ENCODE measurements at regions not wholly inside any gene's neighbourhood (a gene's known extent, or its start where the extent isn't known, plus 50 kb on each side); places are given as distances from the start of the nearest gene placed in this dataset.

GRCh38 chr12:27187697-27188096 is 56.4 kb upstream of the STK38L start:
- DNase-seq (ENCODE audit: low spot score): no peak
- Mint-ChIP-seq H3K4me3 (ENCODE audit: unreplicated experiment) (no peak overlapping the region), H3K27me3 (ENCODE audit: unreplicated experiment) (peaks cover 6% of the 10 kb centered on the region), H3K9me3 (ENCODE audit: unreplicated experiment) (no peaks in the 10 kb centered on the region), H3K4me1 (ENCODE audit: unreplicated experiment) (peaks cover 7% of the 10 kb centered on the region), H3K27ac (ENCODE audit: unreplicated experiment) (no peak overlapping the region), H3K36me3 (ENCODE audit: low read depth, unreplicated experiment) (no peaks in the 10 kb centered on the region)
- no peak for TF ChIP-seq CTCF (IDR thresholded peaks at IDR 0.05; ENCODE audit: unreplicated experiment)

- H3K9me3 Mint-ChIP-seq (ENCODE audit: unreplicated experiment): no peaks in the 10 kb centered on the region
- peaks cover 10% of the 10 kb centered on the region for H3K4me1 Mint-ChIP-seq (ENCODE audit: unreplicated experiment)
- peaks cover 6% of the 10 kb centered on the region for H3K27me3 Mint-ChIP-seq (ENCODE audit: unreplicated experiment)
- no peak overlapping the region for H3K27ac Mint-ChIP-seq (ENCODE audit: unreplicated experiment)
- no peak for DNase-seq (ENCODE audit: low spot score)
- no peak for TF ChIP-seq CTCF (IDR thresholded peaks at IDR 0.05; ENCODE audit: unreplicated experiment)
- no peak overlapping the region for H3K4me3 Mint-ChIP-seq (ENCODE audit: unreplicated experiment)
- no peaks in the 10 kb centered on the region for H3K36me3 Mint-ChIP-seq (ENCODE audit: low read depth, unreplicated experiment)
Observed at GRCh38 chr12:27190761-27191160, 53.3 kb upstream of the STK38L start.

GRCh38 chr12:27191531-27191930 is 52.6 kb upstream of the STK38L start:
- no peaks in the 10 kb centered on the region for H3K9me3 Mint-ChIP-seq (ENCODE audit: unreplicated experiment)
- DNase-seq (ENCODE audit: low spot score): no peak
- no peaks in the 10 kb centered on the region for H3K36me3 Mint-ChIP-seq (ENCODE audit: low read depth, unreplicated experiment)
- H3K27ac Mint-ChIP-seq (ENCODE audit: unreplicated experiment): no peak overlapping the region
- H3K27me3 Mint-ChIP-seq (ENCODE audit: unreplicated experiment): peaks cover 6% of the 10 kb centered on the region
- TF ChIP-seq CTCF (IDR thresholded peaks at IDR 0.05; ENCODE audit: unreplicated experiment): no peak
- H3K4me1 Mint-ChIP-seq (ENCODE audit: unreplicated experiment): peaks cover 10% of the 10 kb centered on the region
- no peak overlapping the region for H3K4me3 Mint-ChIP-seq (ENCODE audit: unreplicated experiment)

- no peak for TF ChIP-seq CTCF (IDR thresholded peaks at IDR 0.05; ENCODE audit: unreplicated experiment)
- Mint-ChIP-seq H3K4me1 (ENCODE audit: unreplicated experiment) (peaks cover 10% of the 10 kb centered on the region), H3K9me3 (ENCODE audit: unreplicated experiment) (no peaks in the 10 kb centered on the region), H3K27me3 (ENCODE audit: unreplicated experiment) (peaks cover 6% of the 10 kb centered on the region), H3K4me3 (ENCODE audit: unreplicated experiment) (no peak overlapping the region), H3K27ac (ENCODE audit: unreplicated experiment) (no peak overlapping the region), H3K36me3 (ENCODE audit: low read depth, unreplicated experiment) (no peaks in the 10 kb centered on the region)
- DNase-seq (ENCODE audit: low spot score): no peak
Observed at GRCh38 chr12:27192118-27192802, 51.8 kb upstream of the STK38L start.

- H3K4me1 Mint-ChIP-seq (ENCODE audit: unreplicated experiment): peaks cover 10% of the 10 kb centered on the region
- H3K27me3 Mint-ChIP-seq (ENCODE audit: unreplicated experiment): peaks cover 6% of the 10 kb centered on the region
Observed at GRCh38 chr12:27193106-27193505, 51.0 kb upstream of the STK38L start.

More at GRCh38 chr12:27193106-27193505, 51.0 kb upstream of the STK38L start:
- Mint-ChIP-seq H3K36me3 (ENCODE audit: low read depth, unreplicated experiment) (no peaks in the 10 kb centered on the region), H3K27ac (ENCODE audit: unreplicated experiment) (no peak overlapping the region), H3K4me3 (ENCODE audit: unreplicated experiment) (no peak overlapping the region), H3K9me3 (ENCODE audit: unreplicated experiment) (no peaks in the 10 kb centered on the region)
- TF ChIP-seq CTCF (IDR thresholded peaks at IDR 0.05; ENCODE audit: unreplicated experiment): no peak
- DNase-seq (ENCODE audit: low spot score): no peak

All from endothelial cell (in vitro differentiated cells).